SU-DHL-6 (cell line): ENCODE measurements at regions not wholly inside any gene's neighbourhood (a gene's known extent, or its start where the extent isn't known, plus 50 kb on each side); places are given as distances from the start of the nearest gene placed in this dataset.

Experiments
- CTCF ChIP-seq: fragments of 200-600 bp; sonication (generic); IDR thresholded peaks from one replicate; pipeline ENCODE4 v1.5.1; 2017; ENCODE audit warnings: antibody characterized with exemption, mild to moderate bottlenecking, low read length, moderate library complexity; ENCODE audit not compliant: insufficient read depth, poor library complexity, severe bottlenecking
- EZH2phosphoT487 ChIP-seq: fragments of 200-600 bp; sonication (generic), shearing (Covaris generic); conservative IDR thresholded peaks from 2 replicates; pipeline ENCODE4 v1.6.1; 2018; ENCODE audit warnings: mild to moderate bottlenecking, antibody characterized with exemption, low read length, moderate library complexity, mixed read lengths

GRCh38 chr5:127186657-127187056 lies 103.9 kb upstream of the MEGF10 start:
- TF ChIP-seq CTCF (no peak), EZH2phosphoT487 (no peak)
